ENCODE measurements at regions not wholly inside any gene's neighbourhood (a gene's known extent, or its start where the extent isn't known, plus 50 kb on each side); places are given as distances from the start of the nearest gene placed in this dataset.

DNA sequence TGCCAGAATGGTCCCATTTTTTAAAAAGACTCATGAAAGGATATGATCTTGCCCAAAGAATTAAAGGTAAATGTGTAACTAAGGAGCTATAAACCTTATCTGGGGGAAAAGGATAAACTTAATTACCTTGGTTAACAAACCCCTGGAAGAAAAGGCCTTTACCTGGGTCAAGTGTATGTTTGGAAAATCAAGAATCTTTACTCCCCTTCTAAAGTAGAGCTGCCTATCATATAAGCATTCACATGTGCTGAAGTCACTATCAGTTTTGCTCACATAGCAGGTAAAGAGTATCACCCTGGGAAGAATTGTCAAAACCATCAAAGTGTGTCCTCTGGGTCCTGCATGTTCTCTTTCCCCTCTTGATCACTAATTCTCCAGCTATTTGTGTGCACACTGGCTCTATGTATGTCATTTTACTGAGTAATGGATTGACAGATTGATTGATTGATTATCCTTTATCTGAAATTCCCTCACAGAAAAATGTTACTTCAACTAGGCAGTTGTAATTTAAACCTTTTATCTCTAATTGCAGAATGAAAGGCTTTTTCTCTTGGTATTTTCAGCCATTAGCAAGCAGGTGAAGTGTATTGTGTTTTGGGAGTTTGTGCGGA lies 199.4 kb downstream of the NOL4 start:
- TF ChIP-seq, protein P1, sequence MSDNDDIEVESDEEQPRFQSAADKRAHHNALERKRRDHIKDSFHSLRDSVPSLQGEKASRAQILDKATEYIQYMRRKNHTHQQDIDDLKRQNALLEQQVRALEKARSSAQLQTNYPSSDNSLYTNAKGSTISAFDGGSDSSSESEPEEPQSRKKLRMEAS (IDR thresholded peaks at IDR 0.05; ENCODE audit: insufficient read depth, insufficient read length): no peak
- TF ChIP-seq EZH2 (IDR thresholded peaks at IDR 0.05; ENCODE audit: borderline replicate concordance, low read depth, low read length, severe bottlenecking): no peak
- no peak for TF ChIP-seq JUN (IDR thresholded peaks at IDR 0.05; ENCODE audit: borderline replicate concordance, insufficient read depth, insufficient read length, low read depth)
- TF ChIP-seq POLR2A (IDR thresholded peaks at IDR 0.05; ENCODE audit: low read depth, low read length): no peak
- no peak for TF ChIP-seq MYC (IDR thresholded peaks at IDR 0.05; ENCODE audit: low read depth, low read length)
- TF ChIP-seq FOS (IDR thresholded peaks at IDR 0.05; ENCODE audit: borderline replicate concordance, insufficient read depth, low read length): no peak
- no peak for TF ChIP-seq POLR2AphosphoS5 (IDR thresholded peaks at IDR 0.05; ENCODE audit: insufficient read depth, low read depth, low read length)
- TF ChIP-seq GATA2 (IDR thresholded peaks at IDR 0.05; ENCODE audit: insufficient read depth, insufficient read length, low read depth, low read length): no peak
- TF ChIP-seq, protein P2, sequence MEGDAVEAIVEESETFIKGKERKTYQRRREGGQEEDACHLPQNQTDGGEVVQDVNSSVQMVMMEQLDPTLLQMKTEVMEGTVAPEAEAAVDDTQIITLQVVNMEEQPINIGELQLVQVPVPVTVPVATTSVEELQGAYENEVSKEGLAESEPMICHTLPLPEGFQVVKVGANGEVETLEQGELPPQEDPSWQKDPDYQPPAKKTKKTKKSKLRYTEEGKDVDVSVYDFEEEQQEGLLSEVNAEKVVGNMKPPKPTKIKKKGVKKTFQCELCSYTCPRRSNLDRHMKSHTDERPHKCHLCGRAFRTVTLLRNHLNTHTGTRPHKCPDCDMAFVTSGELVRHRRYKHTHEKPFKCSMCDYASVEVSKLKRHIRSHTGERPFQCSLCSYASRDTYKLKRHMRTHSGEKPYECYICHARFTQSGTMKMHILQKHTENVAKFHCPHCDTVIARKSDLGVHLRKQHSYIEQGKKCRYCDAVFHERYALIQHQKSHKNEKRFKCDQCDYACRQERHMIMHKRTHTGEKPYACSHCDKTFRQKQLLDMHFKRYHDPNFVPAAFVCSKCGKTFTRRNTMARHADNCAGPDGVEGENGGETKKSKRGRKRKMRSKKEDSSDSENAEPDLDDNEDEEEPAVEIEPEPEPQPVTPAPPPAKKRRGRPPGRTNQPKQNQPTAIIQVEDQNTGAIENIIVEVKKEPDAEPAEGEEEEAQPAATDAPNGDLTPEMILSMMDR (IDR thresholded peaks at IDR 0.05; ENCODE audit: extremely low read depth in 1 of 2, insufficient read depth in 1 of 2, low read depth in 1 of 2, low read length in 2 of 2): no peak
- no peak overlapping the region for H3K27ac ChIP-seq (ENCODE audit: insufficient read depth, low read depth, low read length)
- H2AFZ ChIP-seq (ENCODE audit: low read depth, low read length): no peak overlapping the region
- intact Hi-C loops (cut with micrococcal nuclease): no loop called here
- dilution Hi-C loops (cut with MboI; ENCODE audit: extremely low pct_ligation_motif_present, low sequenced_read_pairs): no loop called here
- no peaks in the 10 kb centered on the region for H3K9me1 ChIP-seq (replicated peaks; ENCODE audit: control insufficient read depth, extremely low read depth, insufficient read depth, low read length)
- no peaks in the 10 kb centered on the region for H3K36me3 ChIP-seq (ENCODE audit: control insufficient read depth in 2 of 2, extremely low read depth in 1 of 2, insufficient read depth in 2 of 2, low read length in 2 of 2)
- H3K4me1 ChIP-seq (ENCODE audit: control insufficient read depth, extremely low read depth, insufficient read depth, low read length): no peaks in the 10 kb centered on the region
- no peaks in the 10 kb centered on the region for H3K9me3 ChIP-seq (replicated peaks; ENCODE audit: control insufficient read depth, insufficient read depth, low read length)
- H3K4me2 ChIP-seq (ENCODE audit: insufficient read depth, low read length): no peak overlapping the region
- FAIRE-seq (no peak), DNase-seq (ENCODE audit: low read depth, low spot score) (no peak)
- POLR2A ChIA-PET: no interaction called here
- no peak overlapping the region for H3K9ac ChIP-seq (replicated peaks; ENCODE audit: extremely low read depth, insufficient read depth, low read length)
- H3K4me3 ChIP-seq (replicated peaks in 1 of 3; ENCODE audit: insufficient read depth in 1 of 3, low read depth in 1 of 3, low read length in 3 of 3): no peak overlapping the region
- H4K20me1 ChIP-seq (replicated peaks; ENCODE audit: control insufficient read depth, extremely low read depth, insufficient read depth, low read length): no peaks in the 10 kb centered on the region
- no peaks in the 10 kb centered on the region for H3K79me2 ChIP-seq (ENCODE audit: control insufficient read depth, insufficient read depth, low read length)
- CTCF ChIA-PET: no interaction called here
- H3K27me3 ChIP-seq (ENCODE audit: control insufficient read depth in 2 of 2, insufficient read depth in 2 of 2, low read length in 2 of 2): no peaks in the 10 kb centered on the region
- BruUV-seq (replicated peaks): no TSS peak

Data from endothelial cell of umbilical vein (primary cell).